GM19455 (cell line): ENCODE measurements at regions not wholly inside any gene's neighbourhood (a gene's known extent, or its start where the extent isn't known, plus 50 kb on each side); places are given as distances from the start of the nearest gene placed in this dataset.

Experiments used
- ATAC-seq: cut with Tn5 transposase; IDR thresholded peaks from one replicate; pipeline ENCODE4 v1.9.1; 2021; ENCODE audit not compliant: unreplicated experiment

GRCh38 chr5:29379619-29380018 is 1813.9 kb upstream of the CDH6 start:
- ATAC-seq: no peak

- no peak for ATAC-seq
Measured at GRCh38 chr5:29378104-29378503, 1815.4 kb upstream of the CDH6 start.

GRCh38 chr5:29370248-29370647 is 1823.2 kb upstream of the CDH6 start:
- ATAC-seq: no peak

- ATAC-seq: no peak
Measured at GRCh38 chr5:29367176-29367833, 1826.2 kb upstream of the CDH6 start.

GRCh38 chr5:29351170-29351569 is 1842.3 kb upstream of the CDH6 start:
- no peak for ATAC-seq

GRCh38 chr5:29337030-29337429 is 1856.5 kb upstream of the CDH6 start:
- no peak for ATAC-seq

GRCh38 chr5:29321591-29321990 is 1871.9 kb upstream of the CDH6 start:
- ATAC-seq: no peak

GRCh38 chr5:29309359-29309758 is 1884.1 kb upstream of the CDH6 start:
- ATAC-seq: no peak

- no peak for ATAC-seq
Measured at GRCh38 chr5:29307478-29307877, 1886.0 kb upstream of the CDH6 start.

GRCh38 chr5:29304545-29304944 is 1888.9 kb upstream of the CDH6 start:
- no peak for ATAC-seq

GRCh38 chr5:29296548-29296947 is 1896.9 kb upstream of the CDH6 start:
- ATAC-seq: no peak

GRCh38 chr5:29277642-29278041 is 1915.8 kb upstream of the CDH6 start:
- no peak for ATAC-seq

GRCh38 chr5:29276371-29276770 is 1917.1 kb upstream of the CDH6 start:
- no peak for ATAC-seq

- ATAC-seq: no peak
Measured at GRCh38 chr5:29263915-29264351, 1929.6 kb upstream of the CDH6 start.

GRCh38 chr5:29262339-29263123 is 1931.0 kb upstream of the CDH6 start:
- no peak for ATAC-seq

GRCh38 chr5:29261213-29261612 is 1932.3 kb upstream of the CDH6 start:
- no peak for ATAC-seq

- no peak for ATAC-seq
Measured at GRCh38 chr5:29252390-29252789, 1941.1 kb upstream of the CDH6 start.

- ATAC-seq: no peak
Measured at GRCh38 chr5:29247346-29248028, 1946.0 kb upstream of the CDH6 start.

- no peak for ATAC-seq
Measured at GRCh38 chr5:29240379-29240778, 1953.1 kb upstream of the CDH6 start.

- no peak for ATAC-seq
Measured at GRCh38 chr5:29239606-29240005, 1953.9 kb upstream of the CDH6 start.

GRCh38 chr5:29238115-29238514 is 1955.4 kb upstream of the CDH6 start:
- no peak for ATAC-seq

- ATAC-seq: no peak
Measured at GRCh38 chr5:29231154-29231553, 1962.3 kb upstream of the CDH6 start.
